Gastrocnemius medialis (tissue), 4 donors: ENCODE measurements at regions not wholly inside any gene's neighbourhood (a gene's known extent, or its start where the extent isn't known, plus 50 kb on each side); places are given as distances from the start of the nearest gene placed in this dataset.

Source experiments
- POLR2A ChIP-seq, 2 donors: fragments of 450-650 bp; IDR thresholded peaks; one replicate each; pipeline ENCODE4 v1.6.1; 2017; ENCODE audit warnings: antibody characterized with exemption in 2 of 2, mild to moderate bottlenecking in 2 of 2, moderate library complexity in 2 of 2
- TF ChIP-seq, protein P1 (sequence below), 5 experiments: fragments of 450-650 bp in 3 of 5; fragments of 200-600 bp in 2 of 5; sonication (generic) in 2 of 5; IDR thresholded peaks in 4 of 5; conservative IDR thresholded peaks in 1 of 5; 1 replicate in 4 of 5; 2 replicates in 1 of 5; pipeline ENCODE4 v1.5.1; 2016 to 2019; ENCODE audit warnings: antibody characterized with exemption in 5 of 5, mild to moderate bottlenecking in 3 of 5, moderate library complexity in 3 of 5

DNA sequence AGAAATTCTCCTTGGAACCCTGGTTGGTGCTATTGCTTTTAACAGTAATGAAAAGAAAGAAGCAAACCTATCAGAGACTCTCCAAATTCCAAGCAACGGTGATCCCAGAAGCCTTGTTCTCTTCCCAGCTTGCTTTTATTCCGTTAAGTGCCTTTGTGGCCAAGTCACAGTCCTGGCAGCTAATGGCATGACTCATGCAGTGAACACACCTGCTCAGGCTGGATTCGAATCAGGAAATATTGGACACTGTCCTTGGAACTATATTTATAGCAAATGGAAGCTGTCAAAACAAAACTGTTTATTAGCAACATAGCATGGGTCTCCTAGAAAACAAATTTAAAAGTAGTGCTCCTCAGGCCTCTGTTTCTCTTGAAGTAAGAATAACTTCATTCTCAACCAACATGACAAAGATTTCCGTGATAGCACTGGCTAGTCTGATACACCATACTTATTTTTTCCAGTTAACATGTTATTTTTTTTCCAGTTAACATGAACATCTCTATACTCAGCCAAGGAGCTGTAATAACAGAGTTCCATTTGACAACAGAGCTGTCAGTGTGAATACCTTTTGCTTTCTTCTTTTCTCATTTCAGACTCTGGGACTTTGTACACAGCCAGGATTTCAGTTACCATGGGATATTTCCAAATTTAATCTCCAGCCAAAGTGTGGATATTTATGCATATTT is 502.4 kb downstream of the GADD45G start:
- TF ChIP-seq, protein P1, sequence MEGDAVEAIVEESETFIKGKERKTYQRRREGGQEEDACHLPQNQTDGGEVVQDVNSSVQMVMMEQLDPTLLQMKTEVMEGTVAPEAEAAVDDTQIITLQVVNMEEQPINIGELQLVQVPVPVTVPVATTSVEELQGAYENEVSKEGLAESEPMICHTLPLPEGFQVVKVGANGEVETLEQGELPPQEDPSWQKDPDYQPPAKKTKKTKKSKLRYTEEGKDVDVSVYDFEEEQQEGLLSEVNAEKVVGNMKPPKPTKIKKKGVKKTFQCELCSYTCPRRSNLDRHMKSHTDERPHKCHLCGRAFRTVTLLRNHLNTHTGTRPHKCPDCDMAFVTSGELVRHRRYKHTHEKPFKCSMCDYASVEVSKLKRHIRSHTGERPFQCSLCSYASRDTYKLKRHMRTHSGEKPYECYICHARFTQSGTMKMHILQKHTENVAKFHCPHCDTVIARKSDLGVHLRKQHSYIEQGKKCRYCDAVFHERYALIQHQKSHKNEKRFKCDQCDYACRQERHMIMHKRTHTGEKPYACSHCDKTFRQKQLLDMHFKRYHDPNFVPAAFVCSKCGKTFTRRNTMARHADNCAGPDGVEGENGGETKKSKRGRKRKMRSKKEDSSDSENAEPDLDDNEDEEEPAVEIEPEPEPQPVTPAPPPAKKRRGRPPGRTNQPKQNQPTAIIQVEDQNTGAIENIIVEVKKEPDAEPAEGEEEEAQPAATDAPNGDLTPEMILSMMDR (IDR thresholded peaks at IDR 0.05 in 4 of 5, conservative IDR thresholded peaks at IDR 0.05 in 1 of 5), result no peak
- TF ChIP-seq POLR2A (IDR thresholded peaks at IDR 0.05), result no peak
